HG03378 (cell line): ENCODE measurements at regions not wholly inside any gene's neighbourhood (a gene's known extent, or its start where the extent isn't known, plus 50 kb on each side); places are given as distances from the start of the nearest gene placed in this dataset.
"Not testable (repeated sequence)": the region's sequence is repeated elsewhere in the genome, so short reads cannot be mapped to it uniquely, and the experiment has no call there.

ENCODE experiments used
- ATAC-seq: cut with Tn5 transposase; IDR thresholded peaks from one replicate; pipeline ENCODE4 v1.9.1; 2021; ENCODE audit warnings: mild to moderate bottlenecking, moderate library complexity; ENCODE audit not compliant: unreplicated experiment

GRCh38 chr7:79786187-79786586 is 332.7 kb upstream of the MAGI2 start:
- ATAC-seq = no peak

GRCh38 chr7:79785556-79785955 is 332.1 kb upstream of the MAGI2 start:
- ATAC-seq = no peak

- no peak for ATAC-seq
Measured at GRCh38 chr7:79782906-79783305, 329.4 kb upstream of the MAGI2 start.

GRCh38 chr7:79782256-79782655 is 328.8 kb upstream of the MAGI2 start:
- ATAC-seq = no peak

- ATAC-seq = no peak
Measured at GRCh38 chr7:79781716-79782115, 328.2 kb upstream of the MAGI2 start.

- no peak for ATAC-seq
Measured at GRCh38 chr7:79778786-79779770, 325.6 kb upstream of the MAGI2 start.

- no peak for ATAC-seq
Measured at GRCh38 chr7:79775911-79776310, 322.4 kb upstream of the MAGI2 start.

- ATAC-seq = no peak
Measured at GRCh38 chr7:79774150-79774549, 320.7 kb upstream of the MAGI2 start.

- no peak for ATAC-seq
Measured at GRCh38 chr7:79770970-79771369, 317.5 kb upstream of the MAGI2 start.

GRCh38 chr7:79770063-79770462 is 316.6 kb upstream of the MAGI2 start:
- no peak for ATAC-seq

- ATAC-seq = not testable (repeated sequence)
Measured at GRCh38 chr7:79767876-79768560, 314.6 kb upstream of the MAGI2 start.

GRCh38 chr7:79767192-79767591 is 313.7 kb upstream of the MAGI2 start:
- not testable (repeated sequence) for ATAC-seq

- no peak for ATAC-seq
Measured at GRCh38 chr7:79761876-79762429, 308.5 kb upstream of the MAGI2 start.

GRCh38 chr7:79750941-79751340 is 297.5 kb upstream of the MAGI2 start:
- ATAC-seq = not testable (repeated sequence)

GRCh38 chr7:79749856-79750255 is 296.4 kb upstream of the MAGI2 start:
- ATAC-seq = no peak

GRCh38 chr7:79741684-79742083 is 288.2 kb upstream of the MAGI2 start:
- ATAC-seq = no peak

GRCh38 chr7:79740076-79740475 is 286.6 kb upstream of the MAGI2 start:
- ATAC-seq = no peak

GRCh38 chr7:79739036-79739709 is 285.7 kb upstream of the MAGI2 start:
- not testable (repeated sequence) for ATAC-seq

GRCh38 chr7:79736418-79736817 is 283.0 kb upstream of the MAGI2 start:
- ATAC-seq = no peak

- no peak for ATAC-seq
Measured at GRCh38 chr7:79735012-79735411, 281.5 kb upstream of the MAGI2 start.

- no peak for ATAC-seq
Measured at GRCh38 chr7:79734181-79734580, 280.7 kb upstream of the MAGI2 start.
